NCI-H524 (cell line): ENCODE measurements at regions not wholly inside any gene's neighbourhood (a gene's known extent, or its start where the extent isn't known, plus 50 kb on each side); places are given as distances from the start of the nearest gene placed in this dataset.

Experiments
- DNase-seq, 2 experiments: peaks; one replicate each; lab custom pipeline; 2025; lab: John Stamatoyannopoulos, UW

- no peak for DNase-seq
These were observed 85.3 kb upstream of the BTBD3 start for GRCh38 chr20:11832397-11832796.

GRCh38 chr20:11832851-11833250 is 84.8 kb upstream of the BTBD3 start:
- DNase-seq = no peak

GRCh38 chr20:11833825-11834224 is 83.9 kb upstream of the BTBD3 start:
- no peak for DNase-seq

GRCh38 chr20:11838076-11838636 is 79.5 kb upstream of the BTBD3 start:
- DNase-seq = peak in 1 of 2 experiments; percentile 21

- DNase-seq = no peak
These were observed 75.7 kb upstream of the BTBD3 start for GRCh38 chr20:11841972-11842461.

GRCh38 chr20:11843289-11843688 is 74.4 kb upstream of the BTBD3 start:
- DNase-seq = no peak

- DNase-seq = no peak
These were observed 73.0 kb upstream of the BTBD3 start for GRCh38 chr20:11844691-11845090.

- DNase-seq = no peak
These were observed 72.4 kb upstream of the BTBD3 start for GRCh38 chr20:11845340-11845739.

GRCh38 chr20:11846131-11846530 is 71.6 kb upstream of the BTBD3 start:
- no peak for DNase-seq

GRCh38 chr20:11847827-11848226 is 69.9 kb upstream of the BTBD3 start:
- DNase-seq = peak in 1 of 2 experiments; percentile 39

GRCh38 chr20:11849270-11849915 is 68.3 kb upstream of the BTBD3 start:
- peak; percentile 78 to 84 for DNase-seq

- DNase-seq = peak; percentile 93 to 97
These were observed 67.6 kb upstream of the BTBD3 start for GRCh38 chr20:11849976-11850670.

GRCh38 chr20:11850901-11851300 is 66.8 kb upstream of the BTBD3 start:
- peak in 1 of 2 experiments; percentile 16 for DNase-seq

- no peak for DNase-seq
These were observed 66.0 kb upstream of the BTBD3 start for GRCh38 chr20:11851646-11852045.

GRCh38 chr20:11852189-11852588 is 65.5 kb upstream of the BTBD3 start:
- no peak for DNase-seq

- DNase-seq = no peak
These were observed 64.9 kb upstream of the BTBD3 start for GRCh38 chr20:11852811-11853210.

- DNase-seq = no peak
These were observed 64.3 kb upstream of the BTBD3 start for GRCh38 chr20:11853359-11853758.

- no peak for DNase-seq
These were observed 56.2 kb upstream of the BTBD3 start for GRCh38 chr20:11861479-11861878.

- no peak for DNase-seq
These were observed 50.3 kb upstream of the BTBD3 start for GRCh38 chr20:11867291-11867919.
